GM04503 (cell line): ENCODE measurements at regions not wholly inside any gene's neighbourhood (a gene's known extent, or its start where the extent isn't known, plus 50 kb on each side); places are given as distances from the start of the nearest gene placed in this dataset.

Experiments used
- DNase-seq: peaks from one replicate; pipeline ENCODE4 v3.0.0-alpha.2; 2012; ENCODE audit warnings: low read depth

GRCh38 chr6:66418906-66419305, 711.9 kb upstream of the EYS start:
- DNase-seq, result no peak

- DNase-seq, result no peak
These were observed 696.9 kb upstream of the EYS start for GRCh38 chr6:66403966-66404365.

GRCh38 chr6:66402873-66403272, 695.8 kb upstream of the EYS start:
- no peak for DNase-seq

DNA sequence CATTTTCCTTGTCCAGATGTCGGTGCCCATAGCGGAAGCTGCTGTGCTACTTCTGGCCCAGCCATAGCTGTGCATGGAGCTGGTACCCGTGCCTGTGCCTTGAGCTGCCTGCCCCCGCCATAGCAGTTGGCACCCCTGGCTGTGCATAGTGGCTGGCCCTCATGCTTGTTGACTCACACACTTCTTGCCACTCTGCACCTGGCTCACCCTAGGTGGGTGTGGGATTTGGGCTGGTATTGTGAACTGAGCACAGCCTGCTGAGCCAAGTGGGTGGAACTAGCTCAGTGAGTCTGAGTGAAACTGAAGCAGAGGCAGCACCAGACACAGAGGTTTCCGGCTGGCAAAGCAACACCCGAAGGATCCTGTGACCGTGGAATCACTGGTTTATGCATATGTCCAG, 689.5 kb upstream of the EYS start:
- no peak for DNase-seq

DNA sequence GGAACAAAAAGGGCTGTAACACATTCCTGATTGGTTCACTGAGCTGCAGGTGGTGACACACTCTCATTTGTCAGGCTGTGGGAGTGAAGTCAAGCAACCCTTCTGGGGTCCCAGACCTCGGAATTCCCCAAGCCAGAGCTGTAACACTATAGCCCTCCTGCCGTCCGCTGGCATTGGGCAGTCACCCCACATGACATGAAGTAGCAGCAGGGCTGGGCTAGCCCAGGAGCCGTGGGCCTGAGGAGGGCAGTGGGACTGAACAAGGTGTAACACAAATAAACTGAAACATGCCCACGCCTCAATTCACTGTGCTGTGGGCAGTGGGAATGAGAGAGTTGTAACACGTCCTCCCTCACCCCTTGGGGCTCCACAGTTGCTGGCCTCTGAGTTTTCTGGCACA, 689.1 kb upstream of the EYS start:
- DNase-seq, result no peak

GRCh38 chr6:66390393-66390792, 683.4 kb upstream of the EYS start:
- DNase-seq, result no peak

DNA sequence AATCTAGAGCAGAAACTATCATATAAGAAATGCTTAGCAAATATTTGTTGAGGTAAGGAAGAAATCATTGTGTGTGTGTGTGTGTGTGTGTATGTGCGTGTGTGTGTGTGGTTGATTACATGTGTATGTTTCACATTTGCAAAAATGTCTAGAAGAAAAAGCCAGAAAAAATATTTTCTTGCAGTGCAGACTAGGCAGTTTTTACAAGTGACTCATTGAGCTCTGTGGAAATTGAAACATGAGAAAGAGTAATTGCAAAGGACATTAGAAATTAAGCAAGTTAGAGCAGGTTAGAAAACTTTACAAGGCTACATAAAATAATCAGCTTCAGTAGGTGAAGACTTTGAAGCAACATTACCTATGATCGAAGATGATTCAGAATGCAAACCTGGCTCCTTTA, 669.0 kb upstream of the EYS start:
- DNase-seq, result no peak

DNA sequence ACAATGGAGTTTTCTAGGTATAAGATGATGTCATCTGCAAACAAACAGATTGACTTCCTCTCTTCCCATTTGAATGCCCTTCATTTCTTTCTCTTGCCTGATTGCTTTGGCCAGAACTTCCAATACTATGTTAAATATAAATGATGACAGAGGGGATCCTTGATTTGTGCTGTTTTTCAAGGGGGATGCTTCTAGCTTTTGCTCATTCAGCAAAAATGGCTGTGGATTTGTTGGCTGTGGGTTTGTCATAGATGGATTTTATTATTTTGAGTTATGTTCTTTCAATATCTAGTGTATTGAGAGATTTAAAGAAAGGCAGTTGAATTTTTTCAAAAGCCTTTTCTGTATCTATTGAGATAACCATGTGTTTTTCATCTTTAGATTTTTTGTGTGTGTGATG, 662.4 kb upstream of the EYS start:
- no peak for DNase-seq

DNA sequence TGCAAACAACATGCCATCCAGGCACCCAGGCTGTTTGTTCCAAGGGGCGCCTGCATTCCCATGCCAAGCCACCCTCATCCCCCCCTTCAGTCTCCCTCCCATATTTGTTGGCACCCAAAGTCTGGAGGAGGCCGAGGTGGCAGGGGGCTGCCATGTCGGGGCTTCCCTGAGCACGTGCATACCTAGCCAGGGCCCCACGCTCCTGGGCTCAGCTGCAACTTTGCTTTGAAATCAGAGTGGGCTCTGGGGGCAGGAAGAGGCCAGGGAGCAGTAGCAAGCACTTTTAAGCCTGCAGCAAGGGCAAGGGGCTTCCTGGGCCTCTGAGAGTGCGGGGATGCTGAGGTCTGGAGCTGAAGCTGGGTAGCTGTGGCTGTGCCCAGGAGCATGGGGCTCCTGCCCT, 655.9 kb upstream of the EYS start:
- no peak for DNase-seq

DNA sequence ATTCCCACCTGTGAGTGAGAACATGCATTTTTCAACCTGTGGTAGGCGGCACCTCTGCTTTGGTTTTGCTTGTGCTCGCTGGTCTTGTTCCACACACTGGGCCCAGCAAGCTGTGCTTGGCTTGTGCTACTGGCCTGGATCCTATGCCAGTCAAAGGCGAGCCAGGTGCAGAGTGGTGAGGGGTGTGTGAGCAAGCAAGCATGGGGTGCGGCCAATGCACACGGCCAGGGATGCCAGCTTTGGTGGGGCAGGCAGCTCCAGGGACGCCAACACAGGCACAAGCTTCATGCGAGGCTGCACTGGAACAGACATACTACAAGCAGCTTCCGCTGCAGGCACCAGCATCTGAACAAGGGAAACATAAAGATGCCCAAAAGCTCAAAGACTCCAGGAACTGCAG, 654.9 kb upstream of the EYS start:
- no peak for DNase-seq

GRCh38 chr6:66357781-66358180, 650.8 kb upstream of the EYS start:
- no peak for DNase-seq

- no peak for DNase-seq
These were observed 648.4 kb upstream of the EYS start for GRCh38 chr6:66355471-66355870.

DNA sequence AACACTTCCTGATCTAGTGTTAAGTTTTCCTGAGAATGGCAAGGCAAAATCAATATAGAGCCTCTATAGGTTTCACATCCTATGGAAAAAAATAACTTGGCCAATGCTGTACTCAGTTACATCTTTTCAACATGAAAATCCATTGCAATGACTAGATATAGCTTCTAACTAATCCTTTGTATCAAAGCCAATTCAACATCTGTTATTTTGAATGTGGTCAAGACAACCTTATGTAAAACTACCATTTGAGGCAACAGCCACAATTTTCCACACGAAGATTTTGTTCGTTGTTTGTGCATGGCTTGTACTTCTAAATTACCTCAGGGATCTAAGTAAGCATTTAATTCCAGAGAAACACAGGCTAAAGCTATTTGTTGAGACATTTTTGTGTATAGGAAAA, 637.8 kb upstream of the EYS start:
- DNase-seq, result peak; percentile 0

- DNase-seq, result no peak
These were observed 633.7 kb upstream of the EYS start for GRCh38 chr6:66340736-66341135.

DNA sequence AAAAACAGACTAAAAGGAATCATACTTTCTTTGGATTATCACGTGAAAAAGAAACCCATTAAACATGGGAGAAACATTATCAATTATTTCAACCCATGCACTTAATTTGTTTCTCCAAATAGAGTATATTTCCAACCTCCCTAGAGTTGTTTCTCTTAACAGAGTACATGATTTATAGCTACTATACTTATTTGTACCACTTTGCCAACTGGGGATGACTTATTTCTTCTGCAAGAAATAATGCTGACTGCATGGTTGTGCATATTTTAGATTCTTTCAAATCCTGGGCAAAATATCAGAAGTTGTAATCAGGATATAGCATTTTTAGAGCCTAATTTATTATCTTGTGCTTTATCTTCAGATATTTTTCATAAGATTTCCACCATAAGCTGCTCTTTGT, 629.1 kb upstream of the EYS start:
- DNase-seq, result no peak

DNA sequence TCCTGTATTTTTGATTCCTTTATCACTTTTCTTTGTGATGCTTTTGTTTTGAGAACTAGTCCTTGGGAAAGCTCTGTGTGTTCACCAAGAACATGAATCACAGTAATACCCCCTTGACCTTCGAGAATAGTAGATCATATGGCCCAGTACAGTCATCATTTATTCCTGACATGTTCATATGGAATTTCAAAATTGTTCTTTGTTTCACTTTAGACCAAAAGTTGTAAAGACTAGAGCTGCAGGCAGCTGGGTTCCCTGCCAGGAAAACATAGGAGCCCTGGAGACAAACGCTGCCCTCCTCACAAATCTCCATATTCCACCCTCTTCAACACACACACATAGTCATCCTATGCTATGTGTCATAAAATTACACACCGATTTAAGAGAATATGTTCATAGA, 621.2 kb upstream of the EYS start:
- DNase-seq, result no peak

DNA sequence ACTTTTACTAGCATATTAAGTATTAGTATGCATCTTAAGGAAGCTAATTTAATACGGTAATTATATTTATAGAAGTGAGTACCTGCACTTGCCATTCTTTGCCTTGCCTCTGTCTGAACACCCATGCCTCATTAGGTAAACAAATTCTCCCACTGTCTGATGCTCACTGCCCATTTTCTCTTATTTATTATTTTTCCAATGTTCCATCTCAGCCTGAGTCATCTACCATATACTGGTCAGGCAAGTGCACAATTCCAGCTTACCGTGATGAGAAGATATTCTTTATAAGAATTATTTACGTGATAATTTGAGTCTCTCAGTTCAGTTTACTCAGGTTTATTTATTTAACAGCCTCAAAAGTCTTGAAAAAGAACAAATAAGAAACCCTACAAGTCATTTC, 619.2 kb upstream of the EYS start:
- no peak for DNase-seq

GRCh38 chr6:66321017-66321416, 614.0 kb upstream of the EYS start:
- no peak for DNase-seq

DNA sequence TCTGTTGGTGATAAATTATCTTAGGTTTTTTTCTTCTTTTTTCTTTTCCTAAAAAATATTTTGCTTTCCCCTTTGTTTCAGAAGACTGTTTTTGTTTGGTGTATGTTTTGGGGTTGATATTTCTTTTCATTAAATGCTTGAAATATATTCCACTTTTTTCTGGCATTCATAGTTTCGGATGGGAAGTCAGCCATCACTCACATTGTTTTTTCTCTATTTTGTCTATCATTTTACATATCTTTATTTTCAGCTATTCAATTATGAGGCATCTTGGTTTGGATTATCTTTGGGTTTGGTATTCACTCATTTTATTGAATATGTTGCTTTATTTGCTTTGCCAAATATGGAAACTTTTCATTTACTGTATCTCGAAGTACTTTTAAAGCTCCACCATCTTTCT, 600.5 kb upstream of the EYS start:
- DNase-seq, result no peak

GRCh38 chr6:66291905-66292304, 584.9 kb upstream of the EYS start:
- no peak for DNase-seq

DNA sequence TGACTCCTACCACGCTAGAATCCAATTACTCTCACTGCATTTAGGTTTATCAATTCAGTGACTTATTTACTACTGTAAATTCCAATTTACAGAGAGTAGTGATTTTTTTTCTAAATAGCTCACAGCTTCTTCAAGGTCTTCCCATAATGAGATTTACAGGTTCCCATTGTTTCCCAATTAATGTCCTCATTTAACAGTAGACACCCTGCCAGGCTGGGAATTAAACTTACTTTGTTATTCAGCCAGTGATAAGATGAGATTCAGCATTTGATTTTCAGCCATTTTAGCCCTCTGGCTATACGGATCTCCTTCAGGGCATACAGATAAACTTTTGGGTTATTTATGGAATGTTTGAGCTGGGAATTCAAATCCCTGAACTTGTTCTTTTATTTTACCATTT, 582.9 kb upstream of the EYS start:
- DNase-seq, result no peak

DNA sequence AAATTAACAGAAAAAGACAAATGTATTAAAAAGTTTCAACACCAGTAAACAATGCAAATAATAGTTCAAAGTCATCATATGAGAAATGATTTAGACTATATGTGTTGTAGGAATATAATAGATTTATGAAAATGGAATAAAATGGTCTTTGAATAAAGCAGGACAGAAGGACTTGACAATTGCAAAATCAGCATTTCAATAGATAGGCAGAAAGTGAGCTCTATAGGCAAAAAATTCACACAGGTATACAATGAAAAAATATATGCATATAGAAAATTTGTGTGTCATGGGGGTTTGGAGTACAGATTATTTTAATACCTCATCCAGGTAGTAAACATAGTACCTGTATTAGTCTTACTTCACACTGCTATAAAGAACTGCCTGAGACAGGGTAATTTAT, 571.1 kb upstream of the EYS start:
- no peak for DNase-seq

GRCh38 chr6:66277400-66277799, 570.4 kb upstream of the EYS start:
- DNase-seq, result no peak

DNA sequence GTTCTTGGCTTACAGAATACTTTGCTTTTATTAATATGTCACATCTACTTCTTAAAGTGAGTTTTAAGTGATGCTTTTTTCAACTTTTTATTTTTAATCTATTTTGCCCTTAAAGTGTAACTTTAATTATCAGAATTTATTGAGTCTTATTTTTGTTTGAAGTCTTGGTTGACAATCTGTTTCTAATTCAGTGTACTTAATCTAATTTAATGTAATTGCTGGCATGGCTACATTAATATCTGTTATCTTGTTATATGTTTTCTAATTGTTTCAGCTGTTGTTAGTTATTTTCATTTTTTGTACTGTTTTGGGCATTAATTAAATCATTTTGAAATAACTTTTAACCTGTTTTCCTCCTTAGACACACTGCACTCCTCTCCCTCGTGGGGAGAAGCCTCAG, 558.7 kb upstream of the EYS start:
- no peak for DNase-seq

GRCh38 chr6:66264376-66264775, 557.4 kb upstream of the EYS start:
- DNase-seq, result no peak
